ENCODE measurements at regions not wholly inside any gene's neighbourhood (a gene's known extent, or its start where the extent isn't known, plus 50 kb on each side); places are given as distances from the start of the nearest gene placed in this dataset.
"Not testable (repeated sequence)": the region's sequence is repeated elsewhere in the genome, so short reads cannot be mapped to it uniquely, and the experiment has no call there.

- no peak for DNase-seq
These were observed 150.5 kb upstream of the DDIT4L start for GRCh38 chr4:100340512-100341485.

GRCh38 chr4:100339870-100340269 is 149.6 kb upstream of the DDIT4L start:
- DNase-seq, result no peak

GRCh38 chr4:100333491-100333890 is 143.2 kb upstream of the DDIT4L start:
- not testable (repeated sequence) for DNase-seq

- DNase-seq, result peak; percentile 12
These were observed 127.0 kb upstream of the DDIT4L start for GRCh38 chr4:100317032-100317864.

- no peak for DNase-seq
These were observed 123.8 kb upstream of the DDIT4L start for GRCh38 chr4:100314057-100314456.

GRCh38 chr4:100312615-100313350 is 122.5 kb upstream of the DDIT4L start:
- DNase-seq, result no peak

- DNase-seq, result no peak
These were observed 120.9 kb upstream of the DDIT4L start for GRCh38 chr4:100311181-100311580.

- DNase-seq, result peak; percentile 72
These were observed 115.8 kb upstream of the DDIT4L start for GRCh38 chr4:100306018-100306417.

- no peak for DNase-seq
These were observed 112.1 kb upstream of the DDIT4L start for GRCh38 chr4:100302061-100303026.

- peak; percentile 98 for DNase-seq
These were observed 109.0 kb upstream of the DDIT4L start for GRCh38 chr4:100299046-100299840.

GRCh38 chr4:100295792-100296191 is 105.5 kb upstream of the DDIT4L start:
- DNase-seq, result peak; percentile 54

- peak; percentile 26 for DNase-seq
These were observed 104.1 kb upstream of the DDIT4L start for GRCh38 chr4:100294356-100294755.

- DNase-seq, result peak; percentile 74
These were observed 100.3 kb upstream of the DDIT4L start for GRCh38 chr4:100290585-100290984.

- peak; percentile 42 for DNase-seq
These were observed 99.7 kb upstream of the DDIT4L start for GRCh38 chr4:100289946-100290345.

GRCh38 chr4:100289530-100289888 is 99.2 kb upstream of the DDIT4L start:
- DNase-seq, result peak; percentile 56

- DNase-seq, result peak; percentile 20
These were observed 98.7 kb upstream of the DDIT4L start for GRCh38 chr4:100288811-100289529.

- DNase-seq, result peak; percentile 75
These were observed 97.9 kb upstream of the DDIT4L start for GRCh38 chr4:100288161-100288560.

- DNase-seq, result no peak
These were observed 97.3 kb upstream of the DDIT4L start for GRCh38 chr4:100287534-100287933.

- no peak for DNase-seq
These were observed 96.4 kb upstream of the DDIT4L start for GRCh38 chr4:100286636-100287035.

GRCh38 chr4:100285121-100285520 is 94.9 kb upstream of the DDIT4L start:
- no peak for DNase-seq
